Superior temporal gyrus (tissue), 1 donor: ENCODE measurements at regions not wholly inside any gene's neighbourhood (a gene's known extent, or its start where the extent isn't known, plus 50 kb on each side); places are given as distances from the start of the nearest gene placed in this dataset.

Experiments used
- DNase-seq: peaks from one replicate; pipeline ENCODE4 v3.0.0-alpha.2; 2016; ENCODE audit errors: extremely low spot score

GRCh38 chr4:132540268-132540667 is 608.8 kb upstream of the PCDH10 start:
- DNase-seq, result no peak

GRCh38 chr4:132540797-132541196 is 608.3 kb upstream of the PCDH10 start:
- no peak for DNase-seq

- no peak for DNase-seq
Observed at GRCh38 chr4:132542228-132542627, 606.9 kb upstream of the PCDH10 start.

- DNase-seq, result no peak
Observed at GRCh38 chr4:132548463-132548862, 600.6 kb upstream of the PCDH10 start.

GRCh38 chr4:132556316-132556715 is 592.8 kb upstream of the PCDH10 start:
- DNase-seq, result no peak

- no peak for DNase-seq
Observed at GRCh38 chr4:132557660-132558059, 591.4 kb upstream of the PCDH10 start.

GRCh38 chr4:132564920-132565319 is 584.2 kb upstream of the PCDH10 start:
- no peak for DNase-seq

GRCh38 chr4:132565542-132565941 is 583.6 kb upstream of the PCDH10 start:
- no peak for DNase-seq

GRCh38 chr4:132572210-132572609 is 576.9 kb upstream of the PCDH10 start:
- DNase-seq, result no peak

GRCh38 chr4:132587626-132588025 is 561.5 kb upstream of the PCDH10 start:
- no peak for DNase-seq

- DNase-seq, result no peak
Observed at GRCh38 chr4:132592340-132592739, 556.8 kb upstream of the PCDH10 start.

- no peak for DNase-seq
Observed at GRCh38 chr4:132592850-132593249, 556.2 kb upstream of the PCDH10 start.

GRCh38 chr4:132593717-132594400 is 555.2 kb upstream of the PCDH10 start:
- no peak for DNase-seq

GRCh38 chr4:132596186-132596585 is 552.9 kb upstream of the PCDH10 start:
- DNase-seq, result no peak

GRCh38 chr4:132605551-132605950 is 543.5 kb upstream of the PCDH10 start:
- DNase-seq, result no peak

- no peak for DNase-seq
Observed at GRCh38 chr4:132614682-132615081, 534.4 kb upstream of the PCDH10 start.

GRCh38 chr4:132619968-132620367 is 529.1 kb upstream of the PCDH10 start:
- no peak for DNase-seq

- peak; percentile 80 for DNase-seq
Observed at GRCh38 chr4:132642016-132642817, 506.9 kb upstream of the PCDH10 start.

GRCh38 chr4:132646186-132646585 is 502.9 kb upstream of the PCDH10 start:
- no peak for DNase-seq

GRCh38 chr4:132651196-132651595 is 497.9 kb upstream of the PCDH10 start:
- no peak for DNase-seq

GRCh38 chr4:132660181-132660580 is 488.9 kb upstream of the PCDH10 start:
- DNase-seq, result no peak

- DNase-seq, result no peak
Observed at GRCh38 chr4:132662456-132662855, 486.6 kb upstream of the PCDH10 start.

GRCh38 chr4:132669786-132670185 is 479.3 kb upstream of the PCDH10 start:
- DNase-seq, result no peak
